ENCODE measurements at regions not wholly inside any gene's neighbourhood (a gene's known extent, or its start where the extent isn't known, plus 50 kb on each side); places are given as distances from the start of the nearest gene placed in this dataset.

DNA sequence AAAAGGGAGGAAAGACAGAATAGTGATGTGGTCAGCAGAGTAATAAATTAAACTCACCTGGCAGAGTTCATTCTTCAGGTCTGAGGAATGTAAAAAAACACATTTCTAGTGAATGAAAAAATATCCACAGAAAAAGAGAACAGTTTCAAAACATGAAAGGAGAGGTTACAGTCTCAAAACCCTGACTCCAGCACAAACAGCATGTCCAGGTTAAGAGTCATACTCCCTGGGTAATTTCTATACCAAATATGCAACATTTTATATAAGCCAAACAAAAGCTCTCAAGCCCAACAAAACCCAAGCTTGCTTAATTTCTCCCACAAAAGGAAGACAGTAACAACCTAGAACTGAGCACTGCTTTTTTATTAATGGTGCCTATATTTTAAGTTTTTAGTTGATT is 173.0 kb downstream of the NTMT2 start:
- no peak for DNase-seq

DNA sequence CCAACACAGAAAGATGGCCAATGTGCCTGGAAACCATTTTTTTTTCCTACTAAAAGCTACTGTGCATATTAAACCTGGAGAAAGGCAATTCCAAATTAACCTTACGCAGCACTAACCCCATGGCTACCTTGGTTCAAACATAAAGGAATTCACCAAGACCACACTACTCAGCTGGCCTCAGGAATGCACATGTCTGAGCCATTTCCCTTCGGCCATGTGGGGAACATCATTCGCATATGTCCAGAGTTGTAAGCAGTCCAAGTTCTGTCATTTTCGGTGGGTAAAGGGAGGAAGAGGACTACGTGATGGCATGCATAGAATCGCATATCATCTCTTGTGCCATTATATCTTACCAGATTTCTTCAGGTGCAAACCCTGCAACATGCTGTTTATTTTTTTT is 175.4 kb downstream of the NTMT2 start:
- DNase-seq, result no peak

DNA sequence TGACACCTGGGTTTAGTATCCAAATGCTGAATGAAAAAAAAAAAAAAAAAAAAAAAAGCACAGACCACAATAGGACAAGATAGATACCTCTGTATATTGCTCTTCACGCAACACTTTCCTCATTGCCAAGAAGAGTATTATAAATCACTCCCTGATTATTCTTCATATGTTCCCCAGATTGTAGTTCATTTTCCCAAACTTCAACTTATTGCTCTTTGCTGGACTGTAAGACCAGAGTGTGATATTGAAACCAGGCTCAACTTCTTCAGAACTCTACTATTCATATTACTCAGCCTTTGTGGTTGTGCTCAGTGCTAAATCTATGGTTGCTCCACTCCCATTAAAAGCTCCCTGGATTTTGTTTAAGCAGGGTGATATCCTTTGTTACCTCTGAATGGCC is 180.4 kb downstream of the NTMT2 start:
- no peak for DNase-seq

DNA sequence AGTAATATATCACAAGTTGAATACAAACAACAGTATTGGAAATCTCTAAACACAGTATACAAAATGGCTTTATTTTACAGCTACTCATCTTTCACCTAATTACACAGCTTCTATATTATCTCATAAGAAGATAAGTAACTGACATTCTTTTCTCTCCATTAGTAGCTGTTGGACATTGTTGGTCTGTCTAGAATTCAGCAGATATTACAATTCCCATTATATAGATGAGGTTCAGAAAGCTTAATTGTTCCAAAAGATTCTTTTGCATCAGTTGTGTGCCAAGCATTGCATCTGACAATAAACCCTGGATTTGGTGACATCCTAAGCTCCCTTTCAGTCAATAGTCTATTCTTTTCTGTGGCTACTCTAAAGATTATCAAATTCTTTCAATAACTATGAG is 187.0 kb downstream of the NTMT2 start:
- DNase-seq, result no peak

DNA sequence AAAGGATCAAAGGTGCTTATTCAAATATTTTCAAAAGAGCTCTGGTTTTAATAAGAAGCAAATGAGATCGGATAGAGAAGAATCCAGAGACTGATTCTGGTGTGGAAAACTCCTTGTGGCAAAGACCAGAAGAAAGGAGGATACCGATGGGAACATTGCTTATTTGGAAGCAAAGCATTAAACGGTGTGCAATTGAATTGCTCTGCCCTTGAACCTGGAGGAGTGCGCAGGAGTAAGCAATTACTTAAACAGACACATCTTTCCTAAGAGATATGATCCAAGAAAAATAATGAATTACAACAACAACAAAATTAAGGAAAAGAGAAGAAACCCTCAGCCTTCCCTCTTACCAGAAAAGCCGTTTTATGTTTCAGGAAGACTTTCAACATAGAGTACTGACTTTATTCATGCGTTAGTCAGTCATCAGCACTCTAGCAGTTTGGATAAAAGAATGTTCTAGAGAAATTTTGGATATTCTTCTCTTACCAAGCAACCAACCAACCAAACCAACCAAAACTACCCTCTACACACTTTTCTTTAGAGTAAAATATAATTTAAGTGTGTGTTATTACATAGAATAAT is 191.7 kb downstream of the NTMT2 start:
- DNase-seq, result no peak

DNA sequence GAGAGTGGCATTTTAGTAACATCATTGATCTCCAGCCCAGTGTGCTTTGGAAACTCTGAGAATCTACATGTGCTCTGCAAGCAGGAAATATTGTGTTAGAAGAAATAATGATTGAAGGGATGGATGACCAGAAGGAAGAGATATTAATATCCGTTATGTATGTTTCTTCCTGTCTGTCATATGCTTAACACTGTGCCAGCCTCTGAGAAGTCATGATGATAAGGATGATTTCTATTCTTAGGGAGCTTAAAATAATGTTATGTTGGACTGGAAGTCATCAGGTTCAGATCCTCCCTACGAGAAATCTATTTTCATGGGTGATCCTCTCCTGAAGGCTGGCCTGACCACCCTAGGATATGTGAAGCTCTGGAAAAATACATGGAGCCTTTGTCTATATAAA is 192.4 kb upstream of the GORAB start:
- no peak for DNase-seq

DNA sequence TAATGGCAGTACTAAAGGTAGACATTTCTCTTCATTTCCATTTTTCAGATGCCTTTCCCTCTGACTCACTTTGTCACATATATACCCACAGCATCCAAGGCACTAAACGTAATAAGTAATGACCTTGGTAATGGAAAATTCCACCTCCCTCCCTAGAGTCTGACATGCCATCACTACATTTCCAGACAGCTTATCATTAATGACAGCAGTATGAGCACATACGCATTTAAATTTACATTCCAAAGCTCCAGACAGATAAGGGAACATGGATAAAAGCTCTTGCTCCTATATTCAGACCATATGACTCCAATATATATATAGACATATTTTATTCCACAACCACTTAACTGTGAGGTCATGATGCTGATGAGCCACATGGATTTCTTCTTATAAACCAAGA is 191.7 kb upstream of the GORAB start:
- no peak for DNase-seq

DNA sequence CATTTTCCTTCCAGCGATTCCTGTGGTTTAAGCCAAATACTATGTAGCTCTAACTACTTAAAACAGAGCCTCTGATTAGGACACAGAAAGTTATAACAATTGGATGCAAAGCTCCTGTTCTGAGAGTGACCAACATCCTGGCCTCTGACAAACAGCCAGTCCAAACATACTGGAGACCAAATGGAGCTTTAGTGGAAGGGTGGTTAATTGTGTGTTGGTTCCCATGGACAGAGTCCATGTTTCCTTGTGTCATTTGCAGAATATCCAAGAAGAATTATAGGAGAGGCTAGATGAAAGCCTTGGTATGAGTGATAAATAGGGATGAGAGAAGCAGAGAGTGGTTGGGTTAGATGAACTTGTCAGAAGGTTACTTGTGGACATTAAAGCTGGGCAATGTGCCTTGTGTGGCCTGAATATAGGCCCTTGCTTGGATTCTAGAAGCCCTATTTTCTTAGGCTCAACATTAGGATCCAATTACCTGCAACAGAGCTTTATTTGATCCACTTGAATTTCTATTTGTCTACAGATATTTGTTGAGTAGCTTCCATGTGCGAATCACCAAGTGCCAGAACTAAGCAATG is 180.5 kb upstream of the GORAB start:
- DNase-seq, result no peak

DNA sequence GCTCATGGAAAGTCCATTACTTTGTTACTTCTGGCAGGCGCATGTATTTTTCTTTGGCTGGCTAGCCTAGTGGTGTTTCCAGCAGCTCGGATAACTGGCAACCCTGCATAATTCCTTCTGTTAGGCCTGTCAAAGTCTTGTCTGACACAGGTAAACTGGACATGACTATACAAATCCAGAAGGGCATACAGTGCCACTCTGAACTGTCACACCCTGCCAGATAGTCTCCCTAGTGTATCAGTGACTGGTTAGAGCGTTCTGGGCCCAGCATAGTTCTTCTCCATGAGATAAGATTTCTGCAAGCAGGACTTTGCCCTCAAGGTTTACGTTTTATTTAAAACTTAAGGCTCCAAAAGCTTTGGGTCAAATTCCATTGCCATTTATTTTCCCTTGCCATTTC is 177.7 kb upstream of the GORAB start:
- no peak for DNase-seq

DNA sequence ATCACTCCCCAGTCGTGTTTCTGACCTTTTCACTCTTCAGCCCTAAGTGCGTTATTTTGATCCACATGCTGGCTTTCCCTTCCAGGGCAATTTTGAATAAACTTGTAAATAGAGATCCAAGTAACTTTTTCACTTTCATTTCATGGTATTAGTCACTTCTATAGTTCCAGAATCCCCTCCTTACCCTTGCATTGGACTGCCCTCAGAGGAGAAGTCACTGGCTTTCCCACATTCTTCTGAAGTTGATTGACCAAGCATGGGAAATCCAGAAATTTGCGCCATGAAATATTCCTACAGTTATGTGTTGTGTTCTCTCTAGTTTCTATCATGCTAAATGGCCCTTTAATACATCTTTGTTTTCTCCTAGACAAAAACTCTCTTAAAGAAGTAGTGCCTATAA is 177.3 kb upstream of the GORAB start:
- DNase-seq, result no peak

DNA sequence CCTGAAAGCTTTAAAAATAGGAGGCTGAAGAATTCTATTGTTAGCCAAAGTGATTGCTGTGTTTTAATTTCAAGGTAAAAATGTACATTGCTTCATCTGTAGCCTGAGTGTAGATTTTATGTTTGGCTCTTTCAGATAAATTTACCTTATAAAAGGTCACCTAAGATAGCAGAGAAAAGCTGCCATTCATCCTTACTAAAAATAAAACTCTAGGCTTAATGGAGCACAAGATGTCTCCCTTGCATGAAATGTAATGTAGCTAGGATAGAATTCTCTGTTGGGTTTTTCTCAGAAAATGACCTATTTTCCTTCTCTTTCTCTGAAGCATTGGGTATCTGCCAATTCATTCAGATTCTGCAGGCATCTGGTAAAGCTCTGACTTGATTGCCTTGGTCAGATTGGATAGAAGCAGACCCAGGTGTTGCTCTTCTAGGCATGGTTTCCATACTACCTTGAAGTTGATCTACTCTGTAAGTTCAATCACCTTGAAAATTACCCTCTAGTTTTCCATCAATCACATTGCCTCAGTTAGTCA is 176.6 kb upstream of the GORAB start:
- no peak for DNase-seq

DNA sequence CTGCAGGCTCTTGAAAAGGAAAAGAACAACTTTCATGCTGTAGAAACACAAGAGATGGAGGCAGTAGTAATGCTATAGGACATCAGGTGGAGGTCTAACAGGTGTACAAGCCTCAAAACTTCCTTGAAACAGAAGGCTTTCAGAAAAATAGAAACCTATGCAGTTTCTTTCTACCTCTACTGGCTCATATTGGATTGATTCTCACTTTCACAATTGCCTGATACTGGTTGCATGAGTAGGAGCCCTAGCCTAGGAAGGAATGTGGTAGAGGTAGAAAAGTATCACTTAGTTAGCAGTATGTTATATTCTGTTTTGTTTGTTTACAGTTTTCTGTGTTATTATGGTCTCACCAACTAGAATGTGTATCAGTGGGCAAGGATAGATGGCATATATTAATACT is 175.4 kb upstream of the GORAB start:
- no peak for DNase-seq

DNA sequence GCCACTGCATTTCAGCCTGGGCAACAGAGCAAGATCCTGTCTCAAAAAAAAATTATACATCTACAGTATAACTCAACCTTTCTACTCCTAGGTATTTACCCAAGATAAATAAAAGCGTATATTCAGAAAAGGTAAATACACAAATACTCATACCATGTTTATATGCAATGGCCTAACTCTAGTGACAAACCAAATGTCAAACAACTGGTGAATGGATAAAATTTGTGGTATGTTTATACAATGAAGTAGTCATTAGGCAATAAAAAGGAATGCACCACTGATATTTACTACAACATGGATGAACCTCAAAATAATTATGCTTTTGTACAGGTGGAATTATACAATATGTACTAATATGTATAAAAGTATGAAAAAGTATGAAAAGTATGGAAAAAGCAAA is 174.2 kb upstream of the GORAB start:
- no peak for DNase-seq

DNA sequence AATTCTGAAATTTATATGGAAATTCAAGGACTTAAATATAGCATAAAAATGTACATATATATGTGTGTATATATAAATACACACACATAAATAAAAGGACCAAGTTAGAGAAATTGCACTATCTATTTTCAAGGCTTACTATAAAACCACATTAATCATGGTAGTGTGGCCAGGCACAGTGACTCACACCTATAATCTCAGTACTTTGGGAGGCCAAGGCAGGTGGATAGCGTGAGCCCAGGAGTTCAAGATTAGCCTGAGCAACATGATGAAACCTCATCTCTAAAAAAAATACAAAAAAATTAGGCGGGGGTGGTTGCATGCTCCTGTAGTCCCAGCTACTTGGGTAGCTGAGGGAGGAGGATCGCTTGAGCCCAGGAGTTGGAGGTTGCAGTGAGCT is 171.4 kb upstream of the GORAB start:
- no peak for DNase-seq

DNA sequence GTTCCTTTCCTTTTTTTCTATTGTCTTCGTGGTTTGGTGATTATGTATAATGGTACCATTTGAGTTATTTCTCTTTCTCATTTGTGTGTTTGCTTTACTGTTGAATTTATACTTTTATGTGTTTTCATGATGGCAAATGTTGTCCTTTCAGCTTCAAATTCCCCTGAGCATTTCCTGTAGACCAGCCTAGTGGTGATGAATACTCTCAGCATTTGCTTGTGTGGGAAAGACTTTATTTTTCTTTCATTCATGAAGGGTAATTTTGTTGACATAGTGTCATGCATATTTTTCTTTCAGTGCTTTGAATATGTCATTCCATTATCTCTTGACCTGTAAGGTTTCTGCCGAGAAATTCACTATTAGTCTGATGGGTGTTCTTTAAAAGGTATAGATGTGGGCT is 166.6 kb upstream of the GORAB start:
- DNase-seq, result no peak

DNA sequence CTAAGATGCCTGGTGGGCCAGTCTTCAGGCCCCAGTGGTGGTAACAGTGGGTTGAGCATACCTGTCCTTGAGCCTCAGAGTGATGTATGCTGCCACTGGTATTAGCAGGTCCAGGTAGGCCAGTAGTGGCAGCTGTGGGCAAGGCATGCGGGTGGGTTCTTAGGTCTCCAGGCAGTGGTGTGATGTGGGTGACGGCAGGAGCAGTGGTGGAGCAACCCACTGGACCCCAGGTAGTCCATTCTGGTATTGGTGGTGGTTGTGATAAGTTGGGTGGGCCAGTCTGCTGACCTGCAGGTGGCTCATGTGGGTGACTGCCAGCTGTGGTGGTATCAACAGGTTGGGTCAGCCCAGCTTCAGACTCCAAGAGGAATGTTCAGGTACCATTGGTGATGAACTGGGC is 165.0 kb upstream of the GORAB start:
- DNase-seq, result no peak

DNA sequence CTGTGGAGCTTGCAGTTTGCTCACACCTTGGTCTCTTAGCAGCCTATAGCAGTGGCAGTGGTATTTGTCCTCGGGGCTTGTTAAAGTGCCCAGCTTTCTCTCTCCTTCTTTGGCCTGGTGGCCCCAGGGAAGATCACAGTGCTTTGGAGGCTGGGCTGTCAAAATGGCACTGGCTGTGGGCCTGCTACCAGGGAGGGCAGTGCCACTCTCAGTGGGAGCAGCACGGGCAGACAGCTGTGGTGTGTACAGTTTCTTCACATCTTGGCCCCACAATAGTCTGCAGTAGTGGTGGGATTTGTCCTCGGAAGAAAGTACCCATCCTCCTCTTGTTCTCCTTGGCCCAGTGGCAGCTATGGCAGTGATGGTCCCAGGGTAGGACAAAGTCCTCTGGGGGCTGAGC is 164.4 kb upstream of the GORAB start:
- no peak for DNase-seq

DNA sequence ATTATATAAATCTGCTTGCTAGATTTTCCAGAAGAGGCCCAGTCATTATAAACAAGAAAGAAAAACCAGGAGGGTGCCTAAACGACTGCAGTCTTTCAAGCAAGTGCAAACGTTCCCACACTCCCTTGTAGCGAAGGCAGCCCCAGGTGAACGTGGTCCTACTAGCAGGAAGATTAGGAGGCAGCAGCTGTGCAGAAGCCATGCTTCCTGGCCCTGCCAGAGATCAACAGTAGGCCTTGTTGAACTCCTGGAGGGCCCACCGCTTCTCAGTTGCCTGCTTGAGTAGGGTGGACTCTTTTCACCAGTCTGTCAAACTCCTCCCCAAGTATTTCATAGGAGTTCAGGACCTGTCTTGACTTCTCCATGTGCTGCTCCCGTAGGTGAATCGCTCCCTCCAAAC is 163.0 kb upstream of the GORAB start:
- DNase-seq, result no peak

DNA sequence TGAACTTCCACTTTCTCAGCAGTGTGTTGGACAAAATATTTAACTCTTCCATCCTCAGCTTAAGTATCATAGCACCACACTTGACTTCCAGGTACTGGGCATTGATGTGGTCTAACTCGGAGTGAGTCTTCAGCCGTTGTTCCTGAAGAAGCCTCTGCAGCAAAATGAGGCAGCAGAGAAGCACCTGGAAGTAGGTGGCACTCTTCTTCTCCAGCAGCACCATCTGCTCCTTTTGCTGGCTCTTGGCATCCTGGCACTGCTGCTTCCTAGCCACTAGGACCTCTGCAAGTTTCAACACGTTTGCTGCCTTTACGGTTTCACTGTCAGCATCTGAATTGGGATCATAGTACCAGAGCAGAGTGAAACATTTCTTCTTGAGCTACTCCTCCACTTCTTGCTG is 162.5 kb upstream of the GORAB start:
- no peak for DNase-seq

DNA sequence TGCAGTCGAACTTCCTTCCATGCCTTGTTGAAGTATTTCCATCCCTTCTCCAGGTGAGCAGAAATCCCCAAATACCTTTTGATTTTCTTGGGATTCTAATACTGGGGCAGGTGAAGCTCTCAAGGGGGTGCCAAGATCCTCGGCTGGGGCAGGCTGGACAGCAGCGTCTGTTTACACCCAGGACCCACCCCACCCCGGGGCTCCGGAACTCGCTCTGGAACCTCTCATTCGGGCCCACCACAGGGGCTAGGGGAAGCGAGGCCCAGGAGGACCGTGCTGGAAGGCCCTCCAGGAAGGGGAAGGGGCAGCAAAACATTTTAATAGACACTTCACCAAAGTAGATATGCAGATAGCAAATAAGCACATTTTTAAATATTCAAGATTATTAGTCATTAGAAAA is 161.9 kb upstream of the GORAB start:
- no peak for DNase-seq

DNA sequence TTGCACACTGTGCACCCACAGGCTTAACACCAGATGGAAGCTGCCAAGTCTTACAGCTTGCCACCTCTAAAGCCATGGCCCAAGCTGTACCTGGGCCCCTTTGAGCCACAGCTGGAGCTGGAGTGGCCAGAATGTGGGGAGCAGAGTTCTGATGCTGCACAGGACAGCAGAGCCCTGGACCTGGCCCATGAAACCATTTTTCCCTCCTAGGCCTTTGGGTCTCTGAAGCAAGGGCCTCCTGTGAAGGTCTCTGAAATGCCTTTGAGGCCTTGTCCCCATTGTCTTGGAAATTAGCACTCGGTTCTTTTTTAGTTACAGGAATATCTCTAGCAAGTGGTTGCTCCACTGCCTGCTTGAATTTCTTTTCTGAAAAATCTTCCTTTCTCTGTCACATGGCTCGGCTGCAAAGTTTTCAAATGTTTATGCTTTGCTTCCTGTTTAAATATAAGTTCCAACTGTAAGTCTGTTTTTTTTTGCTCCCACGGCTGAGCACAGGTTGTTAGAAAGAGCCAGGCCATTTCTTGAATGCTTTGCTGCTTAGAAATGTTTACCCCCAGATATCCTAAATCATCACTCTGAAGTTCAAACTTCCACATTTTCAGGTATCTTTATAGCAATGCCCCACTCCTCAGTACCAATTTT is 156.8 kb upstream of the GORAB start:
- no peak for DNase-seq

DNA sequence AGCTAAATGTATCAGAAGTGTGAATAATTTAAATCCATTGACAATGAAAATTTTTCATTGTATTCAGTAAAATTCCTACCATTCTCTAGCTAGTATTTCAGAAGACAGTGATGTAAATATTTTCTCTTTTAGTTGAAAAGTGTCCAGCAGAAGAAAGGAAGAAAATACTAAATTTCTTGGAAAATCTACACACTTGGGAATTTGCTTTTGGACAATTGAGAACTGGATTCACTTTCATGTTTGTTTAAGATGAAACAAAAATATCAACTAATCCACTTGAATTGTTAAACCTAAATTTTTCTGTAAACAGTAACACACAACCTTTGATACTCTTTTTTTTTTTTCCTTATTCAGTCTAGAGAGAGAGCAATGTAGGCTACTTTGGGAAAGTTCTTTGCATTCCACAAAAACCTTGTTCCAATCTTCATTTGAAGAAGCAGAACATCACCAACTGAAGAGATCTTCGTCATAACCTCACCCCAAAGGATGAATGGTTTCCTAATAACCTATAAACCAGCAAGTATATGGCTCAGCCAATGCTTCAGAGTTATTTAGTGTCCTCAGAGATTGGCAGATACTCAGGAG is 155.1 kb upstream of the GORAB start:
- no peak for DNase-seq

DNA sequence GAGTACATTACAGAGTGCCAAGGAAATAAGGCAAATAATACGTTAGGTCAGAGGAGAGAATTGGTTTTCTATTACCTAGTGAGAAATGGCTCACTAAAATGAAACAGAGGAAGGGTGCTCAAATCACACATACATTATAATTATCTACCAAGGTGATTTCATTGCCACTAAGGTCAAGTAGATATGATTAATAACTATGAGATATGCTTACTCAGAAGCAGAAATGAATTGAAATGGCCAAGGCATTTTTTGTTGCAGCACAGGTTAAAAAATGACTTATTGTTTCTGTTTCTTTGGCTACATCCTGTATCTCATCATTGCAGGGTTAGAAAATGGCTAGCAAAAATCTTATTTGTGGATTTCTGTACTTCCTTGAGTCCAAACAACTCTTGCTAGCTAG is 154.5 kb upstream of the GORAB start:
- no peak for DNase-seq

DNA sequence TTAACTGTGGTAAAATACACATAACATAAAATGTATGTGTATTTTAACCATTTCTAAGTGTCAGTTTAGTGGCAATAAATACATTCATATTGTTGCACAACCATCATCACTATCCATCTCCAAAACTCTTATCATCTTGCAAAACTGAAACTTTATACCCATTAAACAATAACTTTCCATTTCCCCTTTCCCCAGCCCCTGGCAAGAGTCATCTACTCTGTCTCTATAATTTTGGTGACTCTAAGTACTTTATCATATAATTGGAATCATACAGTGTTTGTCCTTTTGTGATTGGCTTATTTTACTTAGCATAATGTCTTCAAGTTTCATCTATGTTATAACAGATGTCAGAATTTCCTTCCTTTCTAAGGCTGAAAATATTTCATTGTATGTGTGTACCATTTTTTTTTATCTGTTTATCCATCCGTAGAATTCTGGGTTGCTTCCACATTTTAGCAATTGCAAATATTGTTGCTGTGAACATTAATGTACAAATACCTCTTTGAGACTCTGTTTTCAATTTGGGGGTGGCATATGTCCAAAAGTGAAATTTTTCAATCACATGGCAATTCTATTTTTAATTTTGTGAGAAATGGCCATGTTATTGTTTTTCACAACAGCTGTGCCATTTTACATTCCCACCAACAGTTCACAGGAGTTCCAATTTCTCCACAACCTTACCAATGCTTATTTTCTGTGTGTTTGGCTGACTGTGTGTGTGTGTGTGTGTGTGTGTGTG is 153.9 kb upstream of the GORAB start:
- DNase-seq, result no peak

All from hematopoietic multipotent progenitor cell treated with erythropoietin and hydrocortisone succinate and interleukin-3 and kit ligand, for 4 days (in vitro differentiated cells).